ENCODE measurements at regions not wholly inside any gene's neighbourhood (a gene's known extent, or its start where the extent isn't known, plus 50 kb on each side); places are given as distances from the start of the nearest gene placed in this dataset.

DNA sequence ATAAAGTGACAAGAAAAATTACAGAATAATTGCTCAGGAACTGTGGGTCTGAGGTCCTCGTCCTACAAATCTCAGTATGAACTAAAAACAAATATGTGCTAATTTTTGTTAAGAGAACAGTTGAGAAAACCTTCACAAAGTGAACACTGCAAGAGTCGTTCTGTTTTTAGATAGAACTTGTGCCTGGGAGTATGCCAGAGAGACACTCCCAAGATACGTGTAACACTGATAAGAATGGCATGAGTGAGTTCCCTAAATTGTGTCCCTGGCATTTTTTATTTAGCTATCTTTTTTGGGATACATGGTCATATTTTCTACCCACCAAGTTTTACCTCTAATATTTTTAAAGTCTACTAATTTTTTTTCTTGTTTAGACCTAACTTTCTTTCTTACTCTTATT lies 860.0 kb upstream of the NR2F2 start:
- TF ChIP-seq, protein P1, sequence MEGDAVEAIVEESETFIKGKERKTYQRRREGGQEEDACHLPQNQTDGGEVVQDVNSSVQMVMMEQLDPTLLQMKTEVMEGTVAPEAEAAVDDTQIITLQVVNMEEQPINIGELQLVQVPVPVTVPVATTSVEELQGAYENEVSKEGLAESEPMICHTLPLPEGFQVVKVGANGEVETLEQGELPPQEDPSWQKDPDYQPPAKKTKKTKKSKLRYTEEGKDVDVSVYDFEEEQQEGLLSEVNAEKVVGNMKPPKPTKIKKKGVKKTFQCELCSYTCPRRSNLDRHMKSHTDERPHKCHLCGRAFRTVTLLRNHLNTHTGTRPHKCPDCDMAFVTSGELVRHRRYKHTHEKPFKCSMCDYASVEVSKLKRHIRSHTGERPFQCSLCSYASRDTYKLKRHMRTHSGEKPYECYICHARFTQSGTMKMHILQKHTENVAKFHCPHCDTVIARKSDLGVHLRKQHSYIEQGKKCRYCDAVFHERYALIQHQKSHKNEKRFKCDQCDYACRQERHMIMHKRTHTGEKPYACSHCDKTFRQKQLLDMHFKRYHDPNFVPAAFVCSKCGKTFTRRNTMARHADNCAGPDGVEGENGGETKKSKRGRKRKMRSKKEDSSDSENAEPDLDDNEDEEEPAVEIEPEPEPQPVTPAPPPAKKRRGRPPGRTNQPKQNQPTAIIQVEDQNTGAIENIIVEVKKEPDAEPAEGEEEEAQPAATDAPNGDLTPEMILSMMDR (IDR thresholded peaks at IDR 0.05; ENCODE audit: low read depth, low read length, poor library complexity, severe bottlenecking) = no peak
- TF ChIP-seq EZH2phosphoT487 (IDR thresholded peaks at IDR 0.05; ENCODE audit: borderline replicate concordance, low read length) = no peak

Measured in DOHH2 (cell line).